ENCODE measurements at regions not wholly inside any gene's neighbourhood (a gene's known extent, or its start where the extent isn't known, plus 50 kb on each side); places are given as distances from the start of the nearest gene placed in this dataset.

DNA sequence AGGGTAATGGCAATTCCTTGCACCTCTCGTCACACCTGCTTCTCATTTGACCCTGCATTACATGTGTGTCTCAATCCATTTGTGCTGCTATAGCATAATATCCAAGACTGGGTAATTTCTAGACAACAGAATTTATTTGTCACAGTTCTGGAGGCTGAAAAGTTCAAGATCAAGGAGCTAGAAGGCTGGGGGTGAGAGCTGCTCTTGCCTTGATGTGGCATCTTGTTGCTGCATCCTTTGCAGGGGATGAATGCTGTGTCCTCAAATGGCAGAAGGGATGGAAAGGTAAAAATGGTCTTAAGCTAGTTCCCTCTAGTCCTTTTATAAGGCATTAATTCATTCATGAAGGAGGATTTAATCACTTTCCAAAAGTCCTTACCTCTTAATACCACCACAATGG, 323.7 kb upstream of the RPS23 start:
- no peak for TF ChIP-seq POLR2A (IDR thresholded peaks at IDR 0.05; ENCODE audit: low read depth, low read length)
- no peak for TF ChIP-seq TAF1 (IDR thresholded peaks at IDR 0.05; ENCODE audit: low read depth, low read length)
